GM12878 (cell line): ENCODE measurements at regions not wholly inside any gene's neighbourhood (a gene's known extent, or its start where the extent isn't known, plus 50 kb on each side); places are given as distances from the start of the nearest gene placed in this dataset.

Experiments used
- ATAC-seq: fragments of 200-7000 bp; cut with Tn5 transposase; 3 replicates; pipeline ENCODE4 v1.9.1; 2020; ENCODE audit warnings: mild to moderate bottlenecking, moderate library complexity
- BruUV-seq: library from RNA; stranded (reverse); fragments of 400-500 nt; replicated peaks from 2 replicates; lab custom pipeline; 2021; lab: Mats Ljungman, UMichigan
- CTCF ChIA-PET: fragments of 300-600 bp; sonication (Branson Sonifier 250); formaldehyde crosslinking; extraction: SDS; loops from one replicate; lab custom pipeline; 2021; ENCODE audit warnings: inconsistent platforms; lab: Yijun Ruan, JAX
- POLR2A ChIA-PET: fragments of 350-600 bp; formaldehyde crosslinking; extraction: SDS; loops from one replicate; lab custom pipeline; 2021; ENCODE audit warnings: inconsistent platforms; lab: Charles Lee
- RAD21 ChIA-PET: fragments of 300-600 bp; sonication (Branson Sonifier 250); formaldehyde crosslinking; loops from one replicate; lab custom pipeline; 2023; ENCODE audit warnings: antibody characterized with exemption; ENCODE audit not compliant: unreplicated experiment; lab: Charles Lee
- SMC1A ChIA-PET: fragments of 300-600 bp; sonication (Branson Sonifier 250); formaldehyde crosslinking; loops from one replicate; lab custom pipeline; 2023; ENCODE audit not compliant: unreplicated experiment, uncharacterized antibody; lab: Charles Lee
- DNase-seq: peaks from one replicate; pipeline ENCODE4 v3.0.0-alpha.2; 2011; ENCODE audit warnings: low read depth, low spot score
- FAIRE-seq: peaks from 3 replicates; lab custom pipeline; 2011; peaks lifted over from hg19 to GRCh38; lab: Jason Lieb, UNC
- H2AFZ ChIP-seq: 2 replicates; pipeline ENCODE4 v1.6.0; 2011; ENCODE audit warnings: low read depth, low read length, control low read depth; ENCODE audit not compliant: control insufficient read depth
- H3K27ac ChIP-seq: 2 replicates; pipeline ENCODE4 v1.5.1; 2011; ENCODE audit warnings: control low read depth; ENCODE audit not compliant: control insufficient read depth, insufficient read depth
- H3K27me3 ChIP-seq, 2 experiments: replicated peaks in 1 of 2; 2 replicates each; pipeline versions ENCODE4 v1.6.0 to v1.6.1; 2011; ENCODE audit warnings: low read length in 1 of 2; ENCODE audit not compliant: control insufficient read depth in 2 of 2, insufficient read depth in 2 of 2
- H3K36me3 ChIP-seq, 2 experiments: 2 replicates each; pipeline ENCODE4 v1.5.1; 2011; ENCODE audit warnings: low read length in 1 of 2; ENCODE audit not compliant: control insufficient read depth in 2 of 2, insufficient read depth in 2 of 2
- H3K4me1 ChIP-seq: 2 replicates; pipeline ENCODE4 v1.6.1; 2011; ENCODE audit warnings: mild to moderate bottlenecking, low read length, moderate library complexity, mixed read lengths; ENCODE audit not compliant: control insufficient read depth, insufficient read depth
- H3K4me2 ChIP-seq: 2 replicates; pipeline ENCODE4 v1.6.0; 2011; ENCODE audit warnings: control low read depth; ENCODE audit not compliant: control insufficient read depth, insufficient read depth
- H3K4me3 ChIP-seq: fragments of 200-600 bp; sonication (generic); 2 replicates; pipeline ENCODE4 v1.5.1; 2016
- H3K79me2 ChIP-seq: 2 replicates; pipeline ENCODE4 v1.6.0; 2011; ENCODE audit warnings: low read length; ENCODE audit not compliant: control insufficient read depth, insufficient read depth
- H3K9ac ChIP-seq: 2 replicates; pipeline ENCODE4 v1.8.0; 2011; ENCODE audit warnings: low read length, control low read depth, mixed read lengths; ENCODE audit not compliant: control insufficient read depth, insufficient read depth
- H3K9me3 ChIP-seq: replicated peaks from 3 replicates; pipeline ENCODE4 v1.5.1; 2011; ENCODE audit warnings: mild to moderate bottlenecking, low read length; ENCODE audit not compliant: control insufficient read depth, insufficient read depth
- H4K20me1 ChIP-seq: 2 replicates; pipeline ENCODE4 v1.6.0; 2011; ENCODE audit not compliant: control insufficient read depth, insufficient read depth
- MTA3 ChIP-seq: IDR thresholded peaks from 2 replicates; pipeline ENCODE4 v1.6.1; 2012; ENCODE audit warnings: low read length, inconsistent platforms, borderline replicate concordance
- SMC3 ChIP-seq: IDR thresholded peaks from 2 replicates; pipeline ENCODE4 v1.6.1; 2011; ENCODE audit warnings: low read length, improper control_type of control experiment, borderline replicate concordance
- TCF7 ChIP-seq: IDR thresholded peaks from 2 replicates; pipeline ENCODE4 v1.6.1; 2014; ENCODE audit warnings: antibody characterized with exemption, borderline replicate concordance
- WGBS: methylation state at CpG from one replicate; pipeline ENCODE4 v1.1.6; 2016; ENCODE audit warnings: low lambda C conversion rate; ENCODE audit not compliant: insufficient replicate concordance, insufficient coverage; ENCODE audit errors: missing lambda C conversion rate; 5-methylcytosine and 5-hydroxymethylcytosine counted together
- in situ Hi-C: fragments of 300-500 bp; cut with MboI; formaldehyde crosslinking; loops from 9 replicates; pipeline ENCODE4 v1.14.3; 2018; ENCODE audit warnings: mixed read lengths
- intact Hi-C: fragments of 100-400 bp; cut with micrococcal nuclease; formaldehyde crosslinking; loops from one replicate; pipeline ENCODE4 v1.14.2; 2022; ENCODE audit not compliant: unreplicated experiment
- TF ChIP-seq, protein P1 (sequence below): IDR thresholded peaks from 2 replicates; pipeline ENCODE4 v1.6.1; 2012; ENCODE audit warnings: low read depth, low read length, improper control_type of control experiment
- TF ChIP-seq, protein P2 (sequence below): IDR thresholded peaks from 2 replicates; pipeline ENCODE4 v1.6.1; 2012; ENCODE audit warnings: improper control_type of control experiment, low read depth, low read length; ENCODE audit not compliant: insufficient replicate concordance

DNA sequence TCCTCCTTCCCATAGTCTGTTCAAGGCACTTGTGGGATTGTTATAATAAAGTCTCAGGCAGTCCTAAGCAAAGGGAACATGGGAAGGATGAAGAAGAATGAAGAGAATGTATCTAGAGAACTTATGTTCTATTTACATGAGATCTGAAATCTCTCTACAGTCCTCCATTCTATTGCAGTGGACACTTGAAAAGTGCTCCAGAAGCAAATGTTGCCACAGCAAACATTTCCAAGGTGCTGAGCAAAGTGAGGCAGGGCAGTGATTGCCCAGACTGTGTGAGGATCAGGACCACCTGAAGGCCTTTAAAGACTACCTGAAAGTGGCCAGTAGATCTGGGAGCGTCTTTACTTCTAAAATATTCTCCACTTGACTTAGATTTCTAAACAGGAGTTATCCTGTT lies 203.5 kb downstream of the RBM46 start:
- TF ChIP-seq, protein P1, sequence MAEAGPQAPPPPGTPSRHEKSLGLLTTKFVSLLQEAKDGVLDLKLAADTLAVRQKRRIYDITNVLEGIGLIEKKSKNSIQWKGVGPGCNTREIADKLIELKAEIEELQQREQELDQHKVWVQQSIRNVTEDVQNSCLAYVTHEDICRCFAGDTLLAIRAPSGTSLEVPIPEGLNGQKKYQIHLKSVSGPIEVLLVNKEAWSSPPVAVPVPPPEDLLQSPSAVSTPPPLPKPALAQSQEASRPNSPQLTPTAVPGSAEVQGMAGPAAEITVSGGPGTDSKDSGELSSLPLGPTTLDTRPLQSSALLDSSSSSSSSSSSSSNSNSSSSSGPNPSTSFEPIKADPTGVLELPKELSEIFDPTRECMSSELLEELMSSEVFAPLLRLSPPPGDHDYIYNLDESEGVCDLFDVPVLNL = no peak
- TF ChIP-seq TCF7 (no peak), MTA3 (no peak), SMC3 (no peak)
- TF ChIP-seq, protein P2, sequence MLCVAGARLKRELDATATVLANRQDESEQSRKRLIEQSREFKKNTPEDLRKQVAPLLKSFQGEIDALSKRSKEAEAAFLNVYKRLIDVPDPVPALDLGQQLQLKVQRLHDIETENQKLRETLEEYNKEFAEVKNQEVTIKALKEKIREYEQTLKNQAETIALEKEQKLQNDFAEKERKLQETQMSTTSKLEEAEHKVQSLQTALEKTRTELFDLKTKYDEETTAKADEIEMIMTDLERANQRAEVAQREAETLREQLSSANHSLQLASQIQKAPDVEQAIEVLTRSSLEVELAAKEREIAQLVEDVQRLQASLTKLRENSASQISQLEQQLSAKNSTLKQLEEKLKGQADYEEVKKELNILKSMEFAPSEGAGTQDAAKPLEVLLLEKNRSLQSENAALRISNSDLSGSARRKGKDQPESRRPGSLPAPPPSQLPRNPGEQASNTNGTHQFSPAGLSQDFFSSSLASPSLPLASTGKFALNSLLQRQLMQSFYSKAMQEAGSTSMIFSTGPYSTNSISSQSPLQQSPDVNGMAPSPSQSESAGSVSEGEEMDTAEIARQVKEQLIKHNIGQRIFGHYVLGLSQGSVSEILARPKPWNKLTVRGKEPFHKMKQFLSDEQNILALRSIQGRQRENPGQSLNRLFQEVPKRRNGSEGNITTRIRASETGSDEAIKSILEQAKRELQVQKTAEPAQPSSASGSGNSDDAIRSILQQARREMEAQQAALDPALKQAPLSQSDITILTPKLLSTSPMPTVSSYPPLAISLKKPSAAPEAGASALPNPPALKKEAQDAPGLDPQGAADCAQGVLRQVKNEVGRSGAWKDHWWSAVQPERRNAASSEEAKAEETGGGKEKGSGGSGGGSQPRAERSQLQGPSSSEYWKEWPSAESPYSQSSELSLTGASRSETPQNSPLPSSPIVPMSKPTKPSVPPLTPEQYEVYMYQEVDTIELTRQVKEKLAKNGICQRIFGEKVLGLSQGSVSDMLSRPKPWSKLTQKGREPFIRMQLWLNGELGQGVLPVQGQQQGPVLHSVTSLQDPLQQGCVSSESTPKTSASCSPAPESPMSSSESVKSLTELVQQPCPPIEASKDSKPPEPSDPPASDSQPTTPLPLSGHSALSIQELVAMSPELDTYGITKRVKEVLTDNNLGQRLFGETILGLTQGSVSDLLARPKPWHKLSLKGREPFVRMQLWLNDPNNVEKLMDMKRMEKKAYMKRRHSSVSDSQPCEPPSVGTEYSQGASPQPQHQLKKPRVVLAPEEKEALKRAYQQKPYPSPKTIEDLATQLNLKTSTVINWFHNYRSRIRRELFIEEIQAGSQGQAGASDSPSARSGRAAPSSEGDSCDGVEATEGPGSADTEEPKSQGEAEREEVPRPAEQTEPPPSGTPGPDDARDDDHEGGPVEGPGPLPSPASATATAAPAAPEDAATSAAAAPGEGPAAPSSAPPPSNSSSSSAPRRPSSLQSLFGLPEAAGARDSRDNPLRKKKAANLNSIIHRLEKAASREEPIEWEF = no peak
- SMC1A ChIA-PET = interaction anchor here (1.0 to 1.1 kb wide), 2 partner anchors 9 to 22 kb away, joined by 3 read pairs; no protein-coding TSS in a partner anchor
- POLR2A ChIA-PET = no interaction called here
- no peak for FAIRE-seq
- Histone ChIP-seq H3K36me3 (no peaks in the 10 kb centered on the region), H3K4me2 (no peak overlapping the region), H3K4me3 (no peak overlapping the region), H3K4me1 (no peaks in the 10 kb centered on the region), H3K27ac (no peak overlapping the region), H3K79me2 (no peaks in the 10 kb centered on the region), H2AFZ (no peak overlapping the region), H4K20me1 (no peaks in the 10 kb centered on the region), H3K27me3 (no peaks in the 10 kb centered on the region), H3K9me3 (no peaks in the 10 kb centered on the region; the same call in 2 of the 3 replicates), H3K9ac (no peak overlapping the region)
- DNase-seq = no peak
- in situ Hi-C loops (loop anchor here (5.0 to 25.0 kb wide), 2 partner anchors 388 to 803 kb away; no protein-coding TSS in a partner anchor), intact Hi-C loops (loop anchor here (2.0 to 5.0 kb wide), 2 partner anchors 48 to 803 kb away; no protein-coding TSS in a partner anchor)
- no peak for ATAC-seq
- CTCF ChIA-PET = interaction anchor here (1.3 to 1.4 kb wide), 2 partner anchors 14 to 383 kb away, joined by 3 read pairs; no protein-coding TSS in a partner anchor
- RAD21 ChIA-PET = interaction anchor here (0.9 kb wide), 1 partner anchor 431 kb away, joined by 3 read pairs; no protein-coding TSS in a partner anchor
- 0% methylated on average over 1 of the region's 1 CpG for WGBS
- BruUV-seq = no TSS peak
